Head of caudate nucleus (tissue), 42 donors: ENCODE measurements at regions not wholly inside any gene's neighbourhood (a gene's known extent, or its start where the extent isn't known, plus 50 kb on each side); places are given as distances from the start of the nearest gene placed in this dataset.

Experiments used
- DNase-seq, 42 donors: peaks; one replicate each; pipeline versions ENCODE4 v3.0.0 to v3.0.0-alpha.2; 2020 to 2021; ENCODE audit warnings: mixed read lengths in 7 of 42
- intact Hi-C: fragments of 100-400 bp; cut with DNase I; formaldehyde crosslinking; loops from one replicate; pipeline ENCODE4 v1.15.0; 2022

GRCh38 chr12:132410849-132411248, 79.1 kb upstream of the FBRSL1 start:
- intact Hi-C loops: loop anchor here (10.0 kb wide), 1 partner anchor 114 kb away; no protein-coding TSS in a partner anchor
- DNase-seq: no peak

GRCh38 chr12:132410296-132410625, 79.7 kb upstream of the FBRSL1 start:
- DNase-seq: no peak
- intact Hi-C loops: loop anchor here (10.0 kb wide), 1 partner anchor 115 kb away; no protein-coding TSS in a partner anchor

GRCh38 chr12:132409495-132410295, 80.3 kb upstream of the FBRSL1 start:
- intact Hi-C loops: loop anchor here (10.0 kb wide), 1 partner anchor 115 kb away; no protein-coding TSS in a partner anchor
- no peak for DNase-seq

- intact Hi-C loops: no loop called here
- no peak for DNase-seq
Observed at GRCh38 chr12:132408626-132409494, 79.5 kb upstream of the GALNT9 start.

GRCh38 chr12:132407992-132408391, 78.6 kb upstream of the GALNT9 start:
- intact Hi-C loops: no loop called here

GRCh38 chr12:132407451-132407961, 78.1 kb upstream of the GALNT9 start:
- intact Hi-C loops: no loop called here
- no peak for DNase-seq

More at GRCh38 chr12:132407992-132408391, 78.6 kb upstream of the GALNT9 start:
- DNase-seq: no peak

- intact Hi-C loops: no loop called here
- no peak for DNase-seq
Observed at GRCh38 chr12:132406493-132407450, 77.4 kb upstream of the GALNT9 start.

GRCh38 chr12:132405742-132406251, 76.4 kb upstream of the GALNT9 start:
- no peak for DNase-seq
- intact Hi-C loops: no loop called here

GRCh38 chr12:132404951-132405741, 75.8 kb upstream of the GALNT9 start:
- no peak for DNase-seq
- intact Hi-C loops: no loop called here

GRCh38 chr12:132404435-132404855, 75.1 kb upstream of the GALNT9 start:
- DNase-seq: no peak
- intact Hi-C loops: no loop called here

- DNase-seq: no peak
- intact Hi-C loops: no loop called here
Observed at GRCh38 chr12:132403636-132404434, 74.4 kb upstream of the GALNT9 start.

GRCh38 chr12:132402831-132403416, 73.5 kb upstream of the GALNT9 start:
- intact Hi-C loops: no loop called here

GRCh38 chr12:132401982-132402381, 72.6 kb upstream of the GALNT9 start:
- intact Hi-C loops: no loop called here
- DNase-seq: no peak

More at GRCh38 chr12:132402831-132403416, 73.5 kb upstream of the GALNT9 start:
- DNase-seq: no peak

GRCh38 chr12:132400011-132400641, 70.7 kb upstream of the GALNT9 start:
- intact Hi-C loops: no loop called here
- peak in 2 of 42 donors; percentile 4 to 23 for DNase-seq

- intact Hi-C loops: no loop called here
Observed at GRCh38 chr12:132399092-132400010, 70.0 kb upstream of the GALNT9 start.

More at GRCh38 chr12:132399092-132400010, 70.0 kb upstream of the GALNT9 start:
- peak in 2 of 42 donors; percentile 5 to 26 for DNase-seq
